Urinary bladder (tissue), 3 donors: ENCODE measurements at regions not wholly inside any gene's neighbourhood (a gene's known extent, or its start where the extent isn't known, plus 50 kb on each side); places are given as distances from the start of the nearest gene placed in this dataset.

Experiments
- DNase-seq: peaks from one replicate; pipeline ENCODE4 v3.0.0-alpha.2; 2015; ENCODE audit errors: extremely low spot score
- H3K27ac ChIP-seq: one replicate; pipeline ENCODE4 v1.5.1; 2013; ENCODE audit warnings: low read depth, mild to moderate bottlenecking, moderate library complexity
- H3K36me3 ChIP-seq: one replicate; pipeline ENCODE4 v1.6.1; 2013; ENCODE audit warnings: mild to moderate bottlenecking, moderate library complexity; ENCODE audit not compliant: insufficient read depth
- H3K4me1 ChIP-seq: one replicate; pipeline ENCODE4 v1.6.1; 2013; ENCODE audit warnings: mild to moderate bottlenecking, moderate library complexity; ENCODE audit not compliant: insufficient read depth
- H3K4me3 ChIP-seq: one replicate; pipeline ENCODE4 v1.5.1; 2013; ENCODE audit warnings: low read depth, low read length
- WGBS: extraction: QIAGEN DNeasy Blood & Tissue Kit; methylation state at CpG from one replicate; pipeline ENCODE4 v1.1.7; 2013; 5-methylcytosine and 5-hydroxymethylcytosine counted together
- donor health status: healthy with polysubstance abuse.
- donor health status: healthy.

DNA sequence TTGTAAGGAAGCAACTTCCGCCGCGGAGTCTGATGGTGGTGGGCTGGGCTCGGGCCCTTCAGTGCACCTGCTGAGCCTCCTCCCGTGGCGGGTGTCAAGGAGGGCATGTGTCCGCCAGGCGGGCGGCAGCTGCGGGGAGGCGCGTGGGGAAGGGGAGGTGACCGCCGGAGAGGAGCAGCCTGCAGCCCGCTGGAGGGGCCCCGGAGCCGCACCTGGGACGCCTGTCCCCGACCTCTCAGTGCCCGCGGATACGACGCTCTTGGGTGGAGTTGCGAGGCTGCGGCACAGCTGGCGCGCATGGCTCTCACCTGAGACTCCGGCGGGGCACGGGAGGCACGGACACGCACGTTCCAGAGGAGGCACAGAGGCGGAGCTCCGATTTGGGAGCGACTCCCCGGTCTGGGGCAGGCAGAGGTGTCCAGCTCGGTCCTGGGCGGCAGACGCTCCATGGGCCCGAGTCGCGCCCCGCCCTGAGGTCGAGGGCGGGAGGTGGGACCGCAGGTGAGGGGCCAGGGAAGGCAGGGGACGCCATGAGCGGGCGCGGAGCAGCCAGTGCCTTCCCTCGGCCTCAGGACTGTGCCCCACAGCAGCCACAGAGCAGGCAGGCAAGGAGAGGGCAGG lies 50.2 kb upstream of the PRR20G start:
- DNase-seq, result no peak
- Histone ChIP-seq H3K4me1 (no peaks in the 10 kb centered on the region), H3K4me3 (no peak overlapping the region), H3K36me3 (no peaks in the 10 kb centered on the region), H3K27ac (no peak overlapping the region)
- 11% methylated on average over 52 of the region's 52 CpGs for WGBS
